SK-N-SH (cell line): ENCODE measurements at regions not wholly inside any gene's neighbourhood (a gene's known extent, or its start where the extent isn't known, plus 50 kb on each side); places are given as distances from the start of the nearest gene placed in this dataset.

Experiments
- CTCF ChIA-PET: fragments of 300-600, 350-600 bp; formaldehyde crosslinking; extraction: SDS; loops from one replicate; lab custom pipeline; 2021; lab: Yijun Ruan, JAX
- POLR2A ChIA-PET: fragments of 350-600 bp; sonication (Branson Sonifier 250); formaldehyde crosslinking; extraction: SDS; loops from one replicate; lab custom pipeline; 2020; ENCODE audit warnings: antibody characterized with exemption, inconsistent platforms; lab: Yijun Ruan, JAX
- DNase-seq: peaks from one replicate; pipeline ENCODE4 v3.0.0; 2012
- H2AFZ ChIP-seq: fragments of 200-600 bp; sonication (generic); 2 replicates; pipeline ENCODE4 v1.8.1; 2016; ENCODE audit warnings: antibody characterized with exemption, mild to moderate bottlenecking, low read depth
- H3F3A ChIP-seq: fragments of 200-600 bp; sonication (generic); replicated peaks from 2 replicates; pipeline ENCODE3; 2016; ENCODE audit warnings: antibody characterized with exemption, mild to moderate bottlenecking; ENCODE audit not compliant: insufficient read depth
- H3K27ac ChIP-seq, 2 experiments: fragments of 200-500 bp in 1 of 2; fragments of 200-600 bp in 1 of 2; sonication (Bioruptor generic) in 1 of 2; sonication (generic), shearing (Covaris generic) in 1 of 2; 2 replicates each; pipeline versions ENCODE4 v1.5.1 to v1.6.1; 2014 to 2016; ENCODE audit warnings: low read depth in 2 of 2, inconsistent platforms in 1 of 2, low read length in 1 of 2, mild to moderate bottlenecking in 1 of 2, mixed read lengths in 1 of 2
- H3K27me3 ChIP-seq: fragments of 200-600 bp; sonication (generic), shearing (Covaris generic); 2 replicates; pipeline ENCODE4 v1.6.1; 2016; ENCODE audit warnings: mixed run types; ENCODE audit not compliant: insufficient read depth
- H3K36me3 ChIP-seq, 2 experiments: fragments of 200-500 bp in 1 of 2; fragments of 200-600 bp in 1 of 2; sonication (Bioruptor generic) in 1 of 2; sonication (generic) in 1 of 2; replicated peaks in 1 of 2; 2 replicates each; pipeline versions ENCODE3 to v1.5.1; 2014 to 2016; ENCODE audit warnings: low read length in 1 of 2, mild to moderate bottlenecking in 1 of 2; ENCODE audit not compliant: insufficient read depth in 2 of 2, control insufficient read depth in 1 of 2
- H3K4me1 ChIP-seq, 2 experiments: fragments of 200-500 bp in 1 of 2; fragments of 200-600 bp in 1 of 2; sonication (Bioruptor generic) in 1 of 2; sonication (generic), shearing (Covaris generic) in 1 of 2; 2 replicates each; pipeline versions ENCODE4 v1.5.1 to v1.6.1; 2014 to 2016; ENCODE audit warnings: low read depth in 1 of 2, low read length in 1 of 2, mixed run types in 1 of 2; ENCODE audit not compliant: insufficient read depth in 2 of 2, control insufficient read depth in 1 of 2
- H3K4me2 ChIP-seq: fragments of 200-600 bp; sonication (generic), shearing (Covaris generic); 2 replicates; pipeline ENCODE4 v1.6.1; 2017; ENCODE audit warnings: mixed run types
- H3K4me3 ChIP-seq, 2 experiments: fragments of 200-500 bp in 1 of 2; fragments of 200-600 bp in 1 of 2; sonication (Bioruptor generic) in 1 of 2; sonication (generic), shearing (Covaris generic) in 1 of 2; 2 replicates each; pipeline versions ENCODE4 v1.5.1 to v1.8.1; 2014 to 2016; ENCODE audit warnings: low read depth in 2 of 2, inconsistent platforms in 1 of 2, low read length in 1 of 2, mild to moderate bottlenecking in 1 of 2, mixed read lengths in 1 of 2, moderate library complexity in 1 of 2
- H3K79me2 ChIP-seq: fragments of 200-600 bp; sonication (generic); 2 replicates; pipeline ENCODE4 v1.8.1; 2017; ENCODE audit warnings: mild to moderate bottlenecking; ENCODE audit not compliant: insufficient read depth
- H3K9ac ChIP-seq: fragments of 200-600 bp; sonication (generic); 2 replicates; pipeline ENCODE4 v1.6.1; 2017; ENCODE audit warnings: mixed run types
- H3K9me2 ChIP-seq: fragments of 200-600 bp; sonication (generic); 2 replicates; pipeline ENCODE4 v1.6.1; 2017; ENCODE audit warnings: mixed run types
- H3K9me3 ChIP-seq: fragments of 200-600 bp; sonication (generic); 2 replicates; pipeline ENCODE4 v1.6.1; 2017; ENCODE audit warnings: mixed run types, mild to moderate bottlenecking, moderate library complexity
- H4K20me1 ChIP-seq: fragments of 200-600 bp; sonication (generic); 2 replicates; pipeline ENCODE4 v1.6.1; 2017; ENCODE audit warnings: mild to moderate bottlenecking, mixed run types; ENCODE audit not compliant: insufficient read depth
- CHD2 ChIP-seq: fragments of 150-350 bp; IDR thresholded peaks from 2 replicates; pipeline ENCODE4 v1.6.1; 2018; ENCODE audit warnings: low read length; ENCODE audit not compliant: partially characterized antibody
- ELF1 ChIP-seq: IDR thresholded peaks from 2 replicates; pipeline ENCODE4 v1.4.0; 2012
- EP300 ChIP-seq, 2 experiments: IDR thresholded peaks; 2 replicates each; pipeline versions ENCODE4 v1.4.0 to v1.6.1; 2012; ENCODE audit warnings: borderline replicate concordance in 1 of 2, low read depth in 1 of 2, low read length in 1 of 2
- FOXJ3 ChIP-seq: sonication (generic); formaldehyde crosslinking; IDR thresholded peaks from 2 replicates; pipeline ENCODE4 v1.5.1; 2020; ENCODE audit warnings: mild to moderate bottlenecking, missing genetic modification reagents
- GABPA ChIP-seq: IDR thresholded peaks from 2 replicates; pipeline ENCODE4 v1.4.0; 2012; ENCODE audit warnings: low read depth, mild to moderate bottlenecking
- GATA2 ChIP-seq: sonication (generic); formaldehyde crosslinking; IDR thresholded peaks from 2 replicates; pipeline ENCODE4 v1.5.0; 2020; ENCODE audit warnings: mild to moderate bottlenecking, missing genetic modification reagents
- JUND ChIP-seq: IDR thresholded peaks from 2 replicates; pipeline ENCODE4 v1.4.0; 2012
- MEF2A ChIP-seq: IDR thresholded peaks from 2 replicates; pipeline ENCODE4 v1.4.0; 2012; ENCODE audit warnings: low read depth, borderline replicate concordance
- MXI1 ChIP-seq: IDR thresholded peaks from 2 replicates; pipeline ENCODE4 v1.6.1; 2012; ENCODE audit warnings: mild to moderate bottlenecking, low read depth, low read length, improper control_type of control experiment
- NFIC ChIP-seq: IDR thresholded peaks from 2 replicates; pipeline ENCODE4 v1.4.0; 2012; ENCODE audit warnings: borderline replicate concordance
- RAD21 ChIP-seq: IDR thresholded peaks from 2 replicates; pipeline ENCODE4 v1.6.1; 2012; ENCODE audit warnings: mild to moderate bottlenecking, low read length
- SMC3 ChIP-seq: IDR thresholded peaks from 2 replicates; pipeline ENCODE4 v1.6.1; 2012; ENCODE audit warnings: low read depth, low read length, improper control_type of control experiment
- TEAD4 ChIP-seq: IDR thresholded peaks from 2 replicates; pipeline ENCODE4 v1.4.0; 2012; ENCODE audit warnings: mild to moderate bottlenecking, borderline replicate concordance; ENCODE audit not compliant: insufficient read depth
- WGBS: methylation state at CpG from one replicate; pipeline ENCODE4 v1.1.6; 2017; ENCODE audit warnings: low lambda C conversion rate; 5-methylcytosine and 5-hydroxymethylcytosine counted together
- TF ChIP-seq, protein P1 (sequence below): fragments of 150-350 bp; IDR thresholded peaks from 2 replicates; pipeline ENCODE4 v1.6.1; 2017; ENCODE audit warnings: antibody characterized with exemption, low read length, low read depth, borderline replicate concordance
- TF ChIP-seq, protein P2 (sequence below): IDR thresholded peaks from 2 replicates; pipeline ENCODE4 v1.4.0; 2012; ENCODE audit warnings: low read depth, borderline replicate concordance
- TF ChIP-seq, protein P3 (sequence below): IDR thresholded peaks from 2 replicates; pipeline ENCODE4; 2012
- TF ChIP-seq, protein P4 (sequence below): IDR thresholded peaks from 2 replicates; pipeline ENCODE4 v1.4.0; 2012; ENCODE audit warnings: low read depth, borderline replicate concordance
- TF ChIP-seq, protein P5 (sequence below): IDR thresholded peaks from 2 replicates; pipeline ENCODE4 v1.6.1; 2012; ENCODE audit warnings: mild to moderate bottlenecking, low read depth, low read length, moderate library complexity

DNA sequence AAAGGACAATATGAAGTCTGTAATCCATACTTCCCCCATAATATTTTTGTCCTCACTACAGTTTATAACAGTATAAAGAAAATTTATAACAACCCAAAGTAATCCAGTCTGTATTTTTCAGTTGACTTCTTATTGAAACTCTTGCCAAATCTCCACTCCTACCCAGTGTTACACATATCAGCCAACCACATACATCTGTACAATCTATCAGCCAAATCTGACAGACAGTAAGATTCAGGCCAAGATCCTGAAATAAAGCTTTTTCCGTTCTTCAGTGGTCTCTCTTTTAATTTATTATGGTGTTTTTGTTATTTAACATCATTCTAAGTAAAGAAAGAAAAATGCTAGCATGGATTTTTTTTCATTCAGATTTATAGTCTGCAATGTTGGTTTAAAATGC is 2370.9 kb upstream of the RAG2 start:
- H3K27me3 ChIP-seq: no peaks in the 10 kb centered on the region
- TF ChIP-seq GABPA (no peak), ELF1 (no peak), NFIC (no peak), SMC3 (no peak), RAD21 (no peak), JUND (no peak), TEAD4 (no peak), FOXJ3 (CRISPR knock-in tag) (no peak)
- TF ChIP-seq, protein P1, sequence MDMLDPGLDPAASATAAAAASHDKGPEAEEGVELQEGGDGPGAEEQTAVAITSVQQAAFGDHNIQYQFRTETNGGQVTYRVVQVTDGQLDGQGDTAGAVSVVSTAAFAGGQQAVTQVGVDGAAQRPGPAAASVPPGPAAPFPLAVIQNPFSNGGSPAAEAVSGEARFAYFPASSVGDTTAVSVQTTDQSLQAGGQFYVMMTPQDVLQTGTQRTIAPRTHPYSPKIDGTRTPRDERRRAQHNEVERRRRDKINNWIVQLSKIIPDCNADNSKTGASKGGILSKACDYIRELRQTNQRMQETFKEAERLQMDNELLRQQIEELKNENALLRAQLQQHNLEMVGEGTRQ: no peak
- TF ChIP-seq, protein P2, sequence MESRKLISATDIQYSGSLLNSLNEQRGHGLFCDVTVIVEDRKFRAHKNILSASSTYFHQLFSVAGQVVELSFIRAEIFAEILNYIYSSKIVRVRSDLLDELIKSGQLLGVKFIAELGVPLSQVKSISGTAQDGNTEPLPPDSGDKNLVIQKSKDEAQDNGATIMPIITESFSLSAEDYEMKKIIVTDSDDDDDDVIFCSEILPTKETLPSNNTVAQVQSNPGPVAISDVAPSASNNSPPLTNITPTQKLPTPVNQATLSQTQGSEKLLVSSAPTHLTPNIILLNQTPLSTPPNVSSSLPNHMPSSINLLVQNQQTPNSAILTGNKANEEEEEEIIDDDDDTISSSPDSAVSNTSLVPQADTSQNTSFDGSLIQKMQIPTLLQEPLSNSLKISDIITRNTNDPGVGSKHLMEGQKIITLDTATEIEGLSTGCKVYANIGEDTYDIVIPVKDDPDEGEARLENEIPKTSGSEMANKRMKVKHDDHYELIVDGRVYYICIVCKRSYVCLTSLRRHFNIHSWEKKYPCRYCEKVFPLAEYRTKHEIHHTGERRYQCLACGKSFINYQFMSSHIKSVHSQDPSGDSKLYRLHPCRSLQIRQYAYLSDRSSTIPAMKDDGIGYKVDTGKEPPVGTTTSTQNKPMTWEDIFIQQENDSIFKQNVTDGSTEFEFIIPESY: no peak
- TF ChIP-seq, protein P3, sequence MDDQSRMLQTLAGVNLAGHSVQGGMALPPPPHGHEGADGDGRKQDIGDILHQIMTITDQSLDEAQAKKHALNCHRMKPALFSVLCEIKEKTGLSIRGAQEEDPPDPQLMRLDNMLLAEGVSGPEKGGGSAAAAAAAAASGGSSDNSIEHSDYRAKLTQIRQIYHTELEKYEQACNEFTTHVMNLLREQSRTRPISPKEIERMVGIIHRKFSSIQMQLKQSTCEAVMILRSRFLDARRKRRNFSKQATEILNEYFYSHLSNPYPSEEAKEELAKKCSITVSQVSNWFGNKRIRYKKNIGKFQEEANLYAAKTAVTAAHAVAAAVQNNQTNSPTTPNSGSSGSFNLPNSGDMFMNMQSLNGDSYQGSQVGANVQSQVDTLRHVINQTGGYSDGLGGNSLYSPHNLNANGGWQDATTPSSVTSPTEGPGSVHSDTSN: no peak
- TF ChIP-seq, all 33 proteins: peak for 0
- Histone ChIP-seq H3K79me2 (no peaks in the 10 kb centered on the region), H4K20me1 (no peaks in the 10 kb centered on the region), H3F3A (no peaks in the 10 kb centered on the region), H3K9me2 (no peaks in the 10 kb centered on the region), H3K4me2 (no peak overlapping the region), H3K9ac (no peak overlapping the region), H3K36me3 (no peaks in the 10 kb centered on the region), H3K4me1 (no peaks in the 10 kb centered on the region; a peak in 1 of 4 replicates), H3K9me3 (no peaks in the 10 kb centered on the region), H3K27ac (no peak overlapping the region), H3K4me3 (no peak overlapping the region), H2AFZ (no peak overlapping the region)
- 0% methylated on average over 1 of the region's 1 CpG for WGBS
- CTCF ChIA-PET: no interaction called here
- DNase-seq: no peak
- POLR2A ChIA-PET: no interaction called here

DNA sequence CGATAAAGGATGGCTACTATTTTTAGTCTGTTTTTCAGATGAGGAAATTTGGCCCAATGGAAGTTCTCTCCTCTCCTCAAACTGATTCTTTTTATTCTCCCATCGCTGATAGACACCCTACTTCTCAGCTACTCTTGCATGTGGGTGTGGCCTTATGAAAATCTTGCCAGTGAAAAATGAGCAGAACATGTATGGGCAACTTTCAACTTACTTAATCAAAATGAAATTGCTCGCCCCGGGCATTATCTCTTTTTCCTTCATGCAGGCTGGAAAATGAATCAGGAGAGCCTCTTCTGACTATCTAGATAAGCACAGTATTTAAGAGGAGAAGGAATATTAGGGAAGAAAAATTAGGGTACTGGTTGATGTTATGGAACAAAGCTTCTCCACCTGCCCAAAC is 2354.7 kb upstream of the RAG2 start:
- no peaks in the 10 kb centered on the region for H3K9me3 ChIP-seq
- no peaks in the 10 kb centered on the region for H3K27me3 ChIP-seq
- no peaks in the 10 kb centered on the region for H3K4me1 ChIP-seq
- no peak overlapping the region for H3K27ac ChIP-seq
- H3F3A ChIP-seq: peaks cover 4% of the 10 kb centered on the region
- ChIA-PET CTCF (no interaction called here), POLR2A (no interaction called here)
- no peaks in the 10 kb centered on the region for H3K36me3 ChIP-seq
- WGBS: 21% methylated on average over 4 of the region's 4 CpGs
- no peak for DNase-seq
- no peaks in the 10 kb centered on the region for H3K79me2 ChIP-seq
- H2AFZ ChIP-seq: no peak overlapping the region
- no peaks in the 10 kb centered on the region for H3K9me2 ChIP-seq
- no peak overlapping the region for H3K4me3 ChIP-seq
- H4K20me1 ChIP-seq: no peaks in the 10 kb centered on the region
- no peak overlapping the region for H3K4me2 ChIP-seq
- H3K9ac ChIP-seq: no peak overlapping the region
- TF ChIP-seq CHD2 (no peak), MXI1 (no peak), MEF2A (no peak), EP300 (IDR thresholded peaks at IDR 0.05; ENCODE audit: borderline replicate concordance in 1 of 2, low read depth in 1 of 2, low read length in 1 of 2) (no peak), TEAD4 (no peak), GATA2 (no peak), NFIC (no peak)
- TF ChIP-seq, protein P4, sequence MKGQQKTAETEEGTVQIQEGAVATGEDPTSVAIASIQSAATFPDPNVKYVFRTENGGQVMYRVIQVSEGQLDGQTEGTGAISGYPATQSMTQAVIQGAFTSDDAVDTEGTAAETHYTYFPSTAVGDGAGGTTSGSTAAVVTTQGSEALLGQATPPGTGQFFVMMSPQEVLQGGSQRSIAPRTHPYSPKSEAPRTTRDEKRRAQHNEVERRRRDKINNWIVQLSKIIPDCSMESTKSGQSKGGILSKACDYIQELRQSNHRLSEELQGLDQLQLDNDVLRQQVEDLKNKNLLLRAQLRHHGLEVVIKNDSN: no peak
- TF ChIP-seq, protein P5, sequence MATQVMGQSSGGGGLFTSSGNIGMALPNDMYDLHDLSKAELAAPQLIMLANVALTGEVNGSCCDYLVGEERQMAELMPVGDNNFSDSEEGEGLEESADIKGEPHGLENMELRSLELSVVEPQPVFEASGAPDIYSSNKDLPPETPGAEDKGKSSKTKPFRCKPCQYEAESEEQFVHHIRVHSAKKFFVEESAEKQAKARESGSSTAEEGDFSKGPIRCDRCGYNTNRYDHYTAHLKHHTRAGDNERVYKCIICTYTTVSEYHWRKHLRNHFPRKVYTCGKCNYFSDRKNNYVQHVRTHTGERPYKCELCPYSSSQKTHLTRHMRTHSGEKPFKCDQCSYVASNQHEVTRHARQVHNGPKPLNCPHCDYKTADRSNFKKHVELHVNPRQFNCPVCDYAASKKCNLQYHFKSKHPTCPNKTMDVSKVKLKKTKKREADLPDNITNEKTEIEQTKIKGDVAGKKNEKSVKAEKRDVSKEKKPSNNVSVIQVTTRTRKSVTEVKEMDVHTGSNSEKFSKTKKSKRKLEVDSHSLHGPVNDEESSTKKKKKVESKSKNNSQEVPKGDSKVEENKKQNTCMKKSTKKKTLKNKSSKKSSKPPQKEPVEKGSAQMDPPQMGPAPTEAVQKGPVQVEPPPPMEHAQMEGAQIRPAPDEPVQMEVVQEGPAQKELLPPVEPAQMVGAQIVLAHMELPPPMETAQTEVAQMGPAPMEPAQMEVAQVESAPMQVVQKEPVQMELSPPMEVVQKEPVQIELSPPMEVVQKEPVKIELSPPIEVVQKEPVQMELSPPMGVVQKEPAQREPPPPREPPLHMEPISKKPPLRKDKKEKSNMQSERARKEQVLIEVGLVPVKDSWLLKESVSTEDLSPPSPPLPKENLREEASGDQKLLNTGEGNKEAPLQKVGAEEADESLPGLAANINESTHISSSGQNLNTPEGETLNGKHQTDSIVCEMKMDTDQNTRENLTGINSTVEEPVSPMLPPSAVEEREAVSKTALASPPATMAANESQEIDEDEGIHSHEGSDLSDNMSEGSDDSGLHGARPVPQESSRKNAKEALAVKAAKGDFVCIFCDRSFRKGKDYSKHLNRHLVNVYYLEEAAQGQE: no peak
- TF ChIP-seq, protein P3: no peak
- TF ChIP-seq, protein P1: no peak
